Fibroblast of lung (primary cell): ENCODE measurements at regions not wholly inside any gene's neighbourhood (a gene's known extent, or its start where the extent isn't known, plus 50 kb on each side); places are given as distances from the start of the nearest gene placed in this dataset.

ENCODE experiments used
- EZH2 ChIP-seq: IDR thresholded peaks from 2 replicates; pipeline ENCODE4 v1.5.1; 2012; ENCODE audit warnings: low read length, control low read depth, mild to moderate bottlenecking; ENCODE audit errors: missing control alignments
- TF ChIP-seq, protein P1 (sequence below), 2 donors: IDR thresholded peaks in 1 of 2; conservative IDR thresholded peaks in 1 of 2; 1 replicate in 1 of 2; 2 replicates in 1 of 2; pipeline ENCODE4 v1.5.1; 2011 to 2012; ENCODE audit warnings: low read length in 2 of 2, control low read depth in 1 of 2, inconsistent platforms in 1 of 2, low read depth in 1 of 2, mild to moderate bottlenecking in 1 of 2

DNA sequence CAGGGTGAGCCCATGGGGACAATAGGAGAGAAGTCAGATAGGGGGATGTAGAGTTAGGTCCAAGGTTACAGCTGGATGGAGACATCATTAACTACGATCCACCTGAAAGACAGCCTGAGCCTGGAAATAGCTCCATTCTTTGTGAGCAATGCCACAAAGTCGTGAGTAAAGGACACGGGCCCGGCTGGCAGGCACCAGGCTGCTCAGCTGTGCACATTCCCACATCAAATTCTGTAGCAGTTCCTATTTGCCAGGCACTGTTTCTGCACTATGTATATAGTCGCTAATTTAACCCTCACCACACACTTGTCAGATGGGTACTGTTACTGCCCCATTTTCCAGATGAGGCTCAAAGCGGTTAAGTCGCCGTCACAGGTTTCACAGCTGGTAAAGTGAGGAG lies 338.0 kb upstream of the KAZN start:
- TF ChIP-seq, protein P1, sequence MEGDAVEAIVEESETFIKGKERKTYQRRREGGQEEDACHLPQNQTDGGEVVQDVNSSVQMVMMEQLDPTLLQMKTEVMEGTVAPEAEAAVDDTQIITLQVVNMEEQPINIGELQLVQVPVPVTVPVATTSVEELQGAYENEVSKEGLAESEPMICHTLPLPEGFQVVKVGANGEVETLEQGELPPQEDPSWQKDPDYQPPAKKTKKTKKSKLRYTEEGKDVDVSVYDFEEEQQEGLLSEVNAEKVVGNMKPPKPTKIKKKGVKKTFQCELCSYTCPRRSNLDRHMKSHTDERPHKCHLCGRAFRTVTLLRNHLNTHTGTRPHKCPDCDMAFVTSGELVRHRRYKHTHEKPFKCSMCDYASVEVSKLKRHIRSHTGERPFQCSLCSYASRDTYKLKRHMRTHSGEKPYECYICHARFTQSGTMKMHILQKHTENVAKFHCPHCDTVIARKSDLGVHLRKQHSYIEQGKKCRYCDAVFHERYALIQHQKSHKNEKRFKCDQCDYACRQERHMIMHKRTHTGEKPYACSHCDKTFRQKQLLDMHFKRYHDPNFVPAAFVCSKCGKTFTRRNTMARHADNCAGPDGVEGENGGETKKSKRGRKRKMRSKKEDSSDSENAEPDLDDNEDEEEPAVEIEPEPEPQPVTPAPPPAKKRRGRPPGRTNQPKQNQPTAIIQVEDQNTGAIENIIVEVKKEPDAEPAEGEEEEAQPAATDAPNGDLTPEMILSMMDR (conservative IDR thresholded peaks at IDR 0.05 in 1 of 2, IDR thresholded peaks at IDR 0.05 in 1 of 2; ENCODE audit: low read depth in 1 of 2, low read length in 2 of 2): no peak
- no peak for TF ChIP-seq EZH2
